ENCODE measurements at regions not wholly inside any gene's neighbourhood (a gene's known extent, or its start where the extent isn't known, plus 50 kb on each side); places are given as distances from the start of the nearest gene placed in this dataset.
"Not testable (repeated sequence)": the region's sequence is repeated elsewhere in the genome, so short reads cannot be mapped to it uniquely, and the experiment has no call there.

DNA sequence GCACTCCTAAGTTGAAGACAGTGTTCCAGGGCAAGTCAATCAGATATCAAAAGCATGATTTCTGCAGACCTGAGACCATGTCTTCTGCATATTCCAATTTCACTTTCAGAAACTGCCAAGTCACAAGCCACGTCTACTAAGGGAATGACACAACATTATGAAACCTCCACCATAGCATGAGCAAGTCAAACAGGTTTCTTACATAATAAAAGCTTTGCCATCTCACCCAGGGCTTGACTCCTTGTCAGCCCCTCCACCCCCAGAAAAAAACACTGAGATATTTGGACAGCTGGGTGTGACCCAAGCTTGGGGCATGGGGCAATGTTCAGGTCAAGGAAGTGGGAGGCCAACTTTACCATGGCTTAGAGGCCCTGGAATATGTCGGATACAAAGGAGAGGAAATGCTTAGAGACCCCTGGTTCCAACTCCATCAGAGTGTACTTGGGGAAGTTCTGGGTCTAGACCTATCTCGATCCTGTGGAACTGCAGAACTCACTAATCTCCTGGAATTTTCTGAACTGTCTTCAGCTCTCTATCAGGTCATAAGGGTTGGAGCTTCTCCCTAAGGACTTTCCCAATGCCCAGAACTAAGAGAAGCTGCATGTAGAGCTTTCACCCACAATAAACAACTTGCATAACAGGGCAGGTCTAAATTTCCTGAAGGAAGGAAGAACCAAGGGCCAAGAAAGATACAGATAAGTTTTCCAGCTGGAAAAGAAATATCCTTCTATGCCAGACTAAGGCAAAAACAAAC is 80.6 kb upstream of the NAMPT start:
- H3K9me3 Mint-ChIP-seq = no peaks in the 10 kb centered on the region
- no peaks in the 10 kb centered on the region for H3K4me1 Mint-ChIP-seq (ENCODE audit: low read depth in 2 of 2)
- H3K27ac Mint-ChIP-seq = no peak overlapping the region
- H3K4me3 Mint-ChIP-seq = no peak overlapping the region
- no peak for ATAC-seq (replicated peaks)
- peaks cover 19 to 38% of the 10 kb centered on the region in 2 donors for H3K27me3 Mint-ChIP-seq
- DNase-seq = no peak
- H3K36me3 Mint-ChIP-seq (ENCODE audit: insufficient read depth) = no peaks in the 10 kb centered on the region

DNA sequence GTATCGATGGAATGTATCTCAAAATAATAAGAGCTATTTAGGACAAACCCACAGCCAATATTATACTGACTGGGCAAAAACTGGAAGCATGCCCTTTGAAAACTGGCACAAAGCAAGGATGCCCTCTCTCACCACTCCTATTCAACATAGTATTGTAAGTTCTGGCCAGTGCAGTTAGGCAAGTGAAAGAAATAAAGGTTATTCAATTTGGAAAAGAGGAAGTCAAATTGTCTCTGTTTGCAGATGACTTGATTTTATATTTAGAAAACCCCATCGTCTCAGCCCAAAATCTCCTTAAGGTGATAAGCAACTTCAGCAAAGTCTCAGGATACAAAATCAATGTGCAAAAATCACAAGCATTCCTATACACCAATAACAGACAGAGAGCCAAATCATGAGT is 77.7 kb upstream of the NAMPT start:
- H3K36me3 Mint-ChIP-seq (ENCODE audit: insufficient read depth); ATAC-seq (replicated peaks); H3K4me3 Mint-ChIP-seq; H3K4me1 Mint-ChIP-seq (ENCODE audit: low read depth in 2 of 2); DNase-seq; H3K27ac Mint-ChIP-seq; H3K9me3 Mint-ChIP-seq: not testable (repeated sequence)
- H3K27me3 Mint-ChIP-seq = peaks cover 29 to 56% of the 10 kb centered on the region in 2 donors

DNA sequence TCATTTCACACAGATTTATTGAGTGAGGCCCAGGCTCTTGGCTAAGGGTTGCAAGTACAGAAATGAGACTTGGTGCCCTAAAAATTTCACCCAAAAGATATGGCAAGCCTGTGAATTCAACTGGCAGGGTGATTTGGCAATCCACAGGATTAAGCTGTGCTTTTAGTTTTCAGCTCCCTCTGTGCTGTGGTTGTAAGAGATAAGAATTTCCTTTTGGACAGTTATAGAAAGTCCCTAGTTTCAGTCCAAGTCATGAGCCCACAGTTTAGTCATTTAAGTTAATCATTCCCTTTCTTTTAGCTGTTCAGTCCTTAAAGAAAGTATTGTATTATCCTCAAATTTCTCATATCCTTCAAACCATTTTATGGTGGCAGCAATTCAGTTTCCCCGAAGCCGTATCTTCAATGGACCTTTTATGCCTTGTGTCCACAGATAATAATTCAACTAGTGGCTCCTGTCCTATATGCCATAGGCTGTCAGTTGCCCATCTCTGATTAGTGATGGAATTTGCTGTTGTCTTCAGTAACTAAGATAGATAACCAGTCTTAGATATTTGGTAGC is 73.4 kb upstream of the NAMPT start:
- no peaks in the 10 kb centered on the region for H3K4me1 Mint-ChIP-seq (ENCODE audit: low read depth in 2 of 2)
- no peak for DNase-seq

DNA sequence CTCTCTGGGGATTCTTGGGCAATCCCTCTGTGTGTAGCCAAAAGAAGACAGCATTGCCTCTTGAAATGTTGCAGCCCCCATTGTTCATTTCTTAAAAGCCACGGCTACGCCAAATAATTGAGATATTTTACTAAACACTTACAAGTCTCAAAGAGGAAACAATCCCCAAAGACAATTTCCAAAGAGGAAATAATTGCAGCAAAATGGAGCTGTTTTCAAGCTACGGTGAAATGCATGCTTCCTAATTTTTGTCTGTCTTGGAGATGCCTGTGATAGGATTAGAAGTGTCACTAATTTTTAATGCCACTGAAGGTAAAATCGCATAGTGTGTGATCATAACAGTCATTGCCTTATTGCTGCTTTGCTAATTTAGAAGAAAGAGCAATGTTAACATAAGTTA is 72.9 kb upstream of the NAMPT start:
- no peak for DNase-seq
- Mint-ChIP-seq H3K27ac (no peak overlapping the region), H3K9me3 (no peaks in the 10 kb centered on the region), H3K4me1 (ENCODE audit: low read depth in 2 of 2) (no peaks in the 10 kb centered on the region), H3K36me3 (ENCODE audit: insufficient read depth) (no peaks in the 10 kb centered on the region), H3K27me3 (peaks cover 34 to 51% of the 10 kb centered on the region in 2 donors), H3K4me3 (no peak overlapping the region)
- no peak for ATAC-seq (replicated peaks)

More for the DNA sequence above, 73.4 kb upstream of the NAMPT start:
- Mint-ChIP-seq H3K9me3 (no peaks in the 10 kb centered on the region), H3K4me3 (no peak overlapping the region), H3K36me3 (ENCODE audit: insufficient read depth) (no peaks in the 10 kb centered on the region), H3K27me3 (peaks cover 34 to 56% of the 10 kb centered on the region in 2 donors), H3K27ac (no peak overlapping the region)
- no peak for ATAC-seq (replicated peaks)

DNA sequence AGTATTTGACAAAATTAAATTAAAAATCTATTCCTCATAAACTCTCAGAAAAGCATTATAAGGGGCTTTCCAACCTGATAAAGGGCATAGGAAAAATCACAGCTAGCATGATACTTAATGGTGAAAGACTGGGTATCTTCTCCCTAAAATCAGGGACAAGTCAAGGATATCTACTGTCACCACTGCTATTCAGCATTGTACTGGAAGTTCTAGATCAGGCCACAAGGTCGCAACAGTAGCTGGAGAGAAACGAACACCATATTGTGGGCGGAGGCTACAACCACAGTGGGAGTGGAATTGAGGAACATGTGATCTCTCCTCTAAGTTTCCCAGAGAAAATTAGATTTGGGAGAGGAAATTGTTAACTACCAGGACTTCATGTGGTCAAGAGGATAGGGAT is 70.0 kb upstream of the NAMPT start:
- Mint-ChIP-seq H3K36me3 (ENCODE audit: insufficient read depth) (no peaks in the 10 kb centered on the region), H3K9me3 (no peaks in the 10 kb centered on the region), H3K4me1 (ENCODE audit: low read depth in 2 of 2) (no peaks in the 10 kb centered on the region), H3K27me3 (peaks cover 10 to 24% of the 10 kb centered on the region in 2 donors), H3K27ac (no peak overlapping the region), H3K4me3 (no peak overlapping the region)
- no peak for ATAC-seq (replicated peaks)
- DNase-seq = no peak

DNA sequence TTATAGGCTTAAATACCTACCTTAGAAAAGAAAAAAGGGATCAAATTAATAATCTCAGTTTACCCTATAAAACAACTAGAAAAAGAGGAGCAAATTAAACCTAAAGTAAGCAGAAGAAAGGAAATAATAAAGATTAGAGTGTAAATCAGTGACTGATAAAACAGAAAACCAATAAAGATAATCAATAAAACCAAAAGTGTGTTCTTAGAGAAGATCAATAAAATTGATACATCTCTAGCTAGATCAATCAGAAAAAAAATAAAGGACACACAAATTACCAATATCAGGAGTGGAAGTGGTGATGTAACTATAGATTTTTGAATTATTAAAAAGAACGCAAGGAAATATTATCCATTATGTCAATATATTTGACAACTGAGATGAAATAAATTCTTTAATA is 69.2 kb upstream of the NAMPT start:
- no peak overlapping the region for H3K4me3 Mint-ChIP-seq
- no peak for ATAC-seq (replicated peaks)

DNA sequence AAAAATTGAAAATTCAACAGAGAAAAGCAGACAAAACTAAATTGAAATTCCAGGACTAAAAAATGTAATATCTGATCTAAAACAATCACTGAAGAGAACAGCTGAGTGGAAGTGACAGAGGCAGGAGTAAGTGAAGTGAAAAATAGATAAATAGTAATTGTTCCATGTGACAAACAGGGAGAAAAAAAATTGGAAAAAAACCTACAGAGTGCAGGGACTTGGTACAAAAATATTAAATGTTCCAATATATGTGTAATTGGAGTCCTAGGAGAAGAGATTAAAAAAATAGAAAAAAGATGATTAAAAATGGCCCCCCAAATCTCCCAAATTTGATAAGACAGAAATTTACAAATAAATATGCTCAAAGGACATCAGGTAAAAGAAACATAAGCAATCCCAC is 63.4 kb upstream of the NAMPT start:
- ATAC-seq (replicated peaks) = no peak

More for the DNA sequence above, 69.2 kb upstream of the NAMPT start:
- Mint-ChIP-seq H3K36me3 (ENCODE audit: insufficient read depth) (no peaks in the 10 kb centered on the region), H3K27me3 (peaks cover 6 to 23% of the 10 kb centered on the region in 2 donors), H3K4me1 (ENCODE audit: low read depth in 2 of 2) (no peaks in the 10 kb centered on the region), H3K9me3 (peaks cover 1 to 8% of the 10 kb centered on the region in 2 donors), H3K27ac (peak overlapping the region in 1 of 2 donors; percentile 44)
- DNase-seq = no peak

DNA sequence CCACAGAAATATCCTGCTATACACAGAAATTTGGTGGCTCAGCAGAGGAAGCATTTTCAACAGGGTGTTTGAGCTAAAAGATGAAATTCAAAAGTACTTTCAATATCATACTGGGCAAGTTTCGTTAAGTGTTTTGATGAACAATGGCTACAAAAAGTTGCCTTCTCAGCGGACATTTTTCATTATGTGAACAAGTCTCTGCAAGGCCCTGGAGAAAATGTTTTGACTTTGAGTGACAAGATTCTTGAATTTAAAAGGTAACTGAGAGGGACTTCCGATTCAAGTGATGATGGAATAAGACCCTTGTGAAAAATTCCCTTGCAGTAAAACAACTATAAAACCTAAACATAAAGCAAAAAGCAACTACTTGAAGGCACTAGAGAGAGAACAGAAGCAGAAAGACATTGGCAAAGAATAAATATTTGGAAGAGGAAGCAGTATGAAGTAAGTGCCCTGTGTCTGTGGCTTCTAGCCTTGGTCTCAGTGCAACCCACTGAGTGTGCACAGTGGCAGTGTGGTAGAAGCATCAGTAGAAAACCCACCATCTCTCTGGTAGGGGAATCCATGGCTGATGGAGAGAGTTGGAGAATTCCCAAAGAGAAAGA is 62.5 kb upstream of the NAMPT start:
- Mint-ChIP-seq H3K36me3 (ENCODE audit: insufficient read depth) (peaks cover 3% of the 10 kb centered on the region), H3K9me3 (peaks cover 3 to 15% of the 10 kb centered on the region in 2 donors), H3K4me1 (ENCODE audit: low read depth in 2 of 2) (peaks cover 19 to 31% of the 10 kb centered on the region in 2 donors), H3K4me3 (peak overlapping the region; percentile 42 to 67), H3K27ac (peak overlapping the region; percentile 54 to 94), H3K27me3 (peaks cover 0 to 20% of the 10 kb centered on the region in 2 donors)
- DNase-seq (no peak), ATAC-seq (replicated peaks) (peak; percentile 30)

More for the DNA sequence above, 63.4 kb upstream of the NAMPT start:
- Mint-ChIP-seq H3K4me3 (no peak overlapping the region), H3K27ac (no peak overlapping the region), H3K36me3 (ENCODE audit: insufficient read depth) (peaks cover 3% of the 10 kb centered on the region), H3K9me3 (peaks cover 3 to 14% of the 10 kb centered on the region in 2 donors), H3K4me1 (ENCODE audit: low read depth in 2 of 2) (peaks cover 19 to 31% of the 10 kb centered on the region in 2 donors), H3K27me3 (peaks cover 0 to 17% of the 10 kb centered on the region in 2 donors)
- no peak for DNase-seq

DNA sequence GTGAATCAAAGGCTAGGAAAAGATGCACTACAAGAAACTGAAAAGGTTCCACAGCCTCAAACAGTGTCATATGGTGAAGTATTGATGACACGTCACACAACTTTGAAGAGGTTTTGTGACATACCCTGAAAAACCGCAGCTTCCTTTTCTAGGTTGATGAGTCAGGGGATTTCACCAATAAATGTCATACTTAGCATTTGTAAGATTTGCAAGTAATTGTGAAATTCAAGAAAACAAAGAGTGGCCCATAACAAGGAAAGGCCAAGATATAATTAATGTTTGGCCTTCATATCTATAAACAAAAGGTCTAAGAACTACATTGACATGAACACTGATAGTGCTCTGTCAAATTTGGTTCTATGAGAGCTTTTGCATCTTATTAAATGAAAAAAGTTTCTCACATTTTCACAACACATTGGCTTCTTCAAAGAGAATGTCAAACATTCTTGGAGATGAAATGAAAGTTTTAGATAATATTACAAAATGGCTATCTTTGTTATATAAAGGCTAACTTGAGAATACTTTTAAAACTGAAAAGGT is 62.0 kb upstream of the NAMPT start:
- Mint-ChIP-seq H3K4me3 (peak overlapping the region; percentile 53 to 67), H3K27ac (peak overlapping the region; percentile 86 to 94), H3K9me3 (peaks cover 6 to 21% of the 10 kb centered on the region in 2 donors), H3K36me3 (ENCODE audit: insufficient read depth) (peaks cover 3% of the 10 kb centered on the region), H3K27me3 (peaks cover 0 to 26% of the 10 kb centered on the region in 2 donors), H3K4me1 (ENCODE audit: low read depth in 2 of 2) (peaks cover 19 to 31% of the 10 kb centered on the region in 2 donors)
- DNase-seq = peak; percentile 45 to 60 (median 55)
- ATAC-seq (replicated peaks) = peak; percentile 93

DNA sequence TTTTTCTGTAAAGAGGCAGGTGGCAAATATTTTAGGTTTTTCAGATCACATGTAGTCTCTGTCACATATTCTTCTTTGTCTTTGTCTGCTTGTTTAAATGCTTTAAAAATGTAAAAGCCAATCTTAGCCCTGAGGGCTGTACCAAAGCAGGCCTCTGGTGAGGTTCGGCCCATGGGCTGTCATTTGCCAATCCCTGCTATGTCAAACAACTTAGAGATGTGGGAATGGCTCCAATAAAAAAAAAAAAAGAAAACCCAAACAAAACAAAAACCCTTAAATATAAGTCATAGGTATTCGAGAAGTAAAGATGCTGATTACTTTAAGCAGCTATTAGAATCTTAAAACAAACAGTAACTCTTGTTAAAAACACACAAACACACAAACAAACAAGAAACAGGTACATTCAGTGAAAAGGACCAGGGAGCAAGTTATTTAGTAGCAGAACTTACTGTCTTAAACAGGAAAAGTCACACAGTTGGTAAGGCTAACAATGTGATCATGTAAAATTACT is 61.4 kb upstream of the NAMPT start:
- Mint-ChIP-seq H3K4me3 (peak overlapping the region; percentile 42 to 53), H3K4me1 (ENCODE audit: low read depth in 2 of 2) (peaks cover 19 to 31% of the 10 kb centered on the region in 2 donors), H3K36me3 (ENCODE audit: insufficient read depth) (peaks cover 3% of the 10 kb centered on the region), H3K27me3 (peaks cover 0 to 31% of the 10 kb centered on the region in 2 donors), H3K9me3 (peaks cover 8 to 25% of the 10 kb centered on the region in 2 donors), H3K27ac (peak overlapping the region; percentile 86 to 94)
- ATAC-seq (replicated peaks) = no peak
- no peak for DNase-seq

DNA sequence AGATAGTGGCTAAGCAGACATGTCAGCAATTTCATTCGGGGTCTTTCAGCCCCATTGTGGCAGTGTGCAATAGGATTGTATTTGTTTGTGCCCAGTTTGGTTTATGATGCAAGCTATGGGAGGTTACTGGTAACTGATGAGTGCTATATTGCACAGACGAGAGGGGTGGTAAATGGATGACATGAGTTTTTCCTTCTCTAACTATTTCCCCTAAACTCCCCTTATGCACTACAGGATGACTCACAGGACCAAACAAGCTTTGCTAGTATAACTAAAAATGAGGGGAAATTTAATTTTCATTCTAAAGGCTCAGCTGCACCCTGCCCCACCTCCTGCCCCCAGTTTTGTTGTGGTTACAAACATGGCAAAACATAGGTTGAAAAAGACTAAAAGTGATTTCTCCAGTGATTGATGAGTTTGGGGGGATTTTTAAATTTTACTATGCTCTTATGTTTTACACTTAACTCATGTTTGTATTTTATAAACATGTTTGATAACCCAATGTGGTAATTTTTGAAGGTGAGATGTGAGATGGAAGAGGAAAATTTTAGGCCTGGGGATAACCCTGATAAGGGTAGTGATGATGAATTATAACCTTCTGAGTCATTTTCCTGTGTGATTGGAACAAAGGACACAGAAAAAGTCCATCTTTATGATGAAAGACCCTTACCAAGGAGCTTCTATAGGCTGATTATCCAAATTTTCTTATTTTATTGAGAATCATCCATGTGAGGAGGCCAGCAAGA is 60.8 kb upstream of the NAMPT start:
- DNase-seq = no peak
- no peak for ATAC-seq (replicated peaks)
- Mint-ChIP-seq H3K4me3 (peak overlapping the region; percentile 42 to 53), H3K27me3 (peaks cover 0 to 31% of the 10 kb centered on the region in 2 donors), H3K9me3 (peaks cover 8 to 25% of the 10 kb centered on the region in 2 donors), H3K36me3 (ENCODE audit: insufficient read depth) (peaks cover 3% of the 10 kb centered on the region), H3K27ac (peak overlapping the region; percentile 86 to 94), H3K4me1 (ENCODE audit: low read depth in 2 of 2) (peaks cover 19 to 31% of the 10 kb centered on the region in 2 donors)

DNA sequence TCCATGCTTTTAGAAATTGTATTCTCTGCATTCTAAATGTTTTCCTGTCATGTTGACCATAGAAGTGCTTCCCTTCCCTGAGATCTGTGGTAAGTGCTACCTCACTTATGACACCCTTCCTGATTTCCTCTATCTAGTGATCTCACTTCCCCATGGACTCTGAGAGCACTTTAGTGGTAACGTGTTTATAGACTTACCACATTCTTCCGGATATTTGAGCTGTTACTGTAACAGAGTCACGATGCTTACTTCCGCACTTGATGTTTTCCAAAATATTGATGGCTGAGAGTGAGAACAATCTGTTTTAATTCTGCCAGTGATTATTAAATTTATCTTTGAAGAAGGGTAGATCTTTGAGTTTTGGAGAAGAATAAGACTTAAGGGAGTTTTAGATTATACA is 60.1 kb upstream of the NAMPT start:
- ATAC-seq (replicated peaks) (no peak), DNase-seq (no peak)
- Mint-ChIP-seq H3K27me3 (peaks cover 0 to 31% of the 10 kb centered on the region in 2 donors), H3K4me1 (ENCODE audit: low read depth in 2 of 2) (peaks cover 19 to 31% of the 10 kb centered on the region in 2 donors), H3K9me3 (peaks cover 8 to 25% of the 10 kb centered on the region in 2 donors), H3K36me3 (ENCODE audit: insufficient read depth) (peaks cover 3% of the 10 kb centered on the region), H3K27ac (peak overlapping the region in 1 of 2 donors; percentile 94), H3K4me3 (no peak overlapping the region)

DNA sequence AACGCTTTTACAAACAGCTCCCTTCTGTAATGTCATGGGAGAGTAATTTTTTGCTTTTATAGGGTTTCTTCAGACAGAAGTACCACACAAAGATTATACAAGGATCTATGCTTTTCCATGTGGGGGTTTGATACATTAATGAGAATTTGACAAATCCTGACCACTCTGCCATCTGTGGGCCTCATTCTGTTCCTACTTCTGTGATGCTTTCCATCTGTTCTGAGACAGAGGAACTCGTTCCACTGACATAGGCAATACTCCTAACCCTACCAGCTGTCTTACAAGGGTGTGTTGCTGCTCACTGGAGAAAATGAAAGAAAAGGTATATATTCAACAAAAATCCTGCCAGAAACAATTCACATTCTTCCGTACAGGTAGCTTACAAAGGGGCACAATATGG is 59.4 kb upstream of the NAMPT start:
- H3K27ac Mint-ChIP-seq = no peak overlapping the region
- DNase-seq (no peak), ATAC-seq (replicated peaks) (no peak)
- peaks cover 3% of the 10 kb centered on the region for H3K36me3 Mint-ChIP-seq (ENCODE audit: insufficient read depth)
- H3K9me3 Mint-ChIP-seq = peaks cover 7 to 19% of the 10 kb centered on the region in 2 donors
- peaks cover 19 to 31% of the 10 kb centered on the region in 2 donors for H3K4me1 Mint-ChIP-seq (ENCODE audit: low read depth in 2 of 2)
- H3K27me3 Mint-ChIP-seq = peaks cover 0 to 25% of the 10 kb centered on the region in 2 donors
- no peak overlapping the region for H3K4me3 Mint-ChIP-seq

All from effector memory CD8-positive, alpha-beta T cell (primary cell).